Esophagus squamous epithelium (tissue), 4 donors: ENCODE measurements at regions not wholly inside any gene's neighbourhood (a gene's known extent, or its start where the extent isn't known, plus 50 kb on each side); places are given as distances from the start of the nearest gene placed in this dataset.

Experiments
- POLR2A ChIP-seq, 4 donors: fragments of 450-650 bp; IDR thresholded peaks; one replicate each; pipeline ENCODE4 v1.6.1; 2017; ENCODE audit warnings: antibody characterized with exemption in 4 of 4, mild to moderate bottlenecking in 4 of 4, moderate library complexity in 3 of 4
- TF ChIP-seq, protein P1 (sequence below), 6 experiments: fragments of 450-650 bp in 4 of 6; fragments of 200-600 bp in 2 of 6; sonication (generic) in 2 of 6; IDR thresholded peaks; one replicate each; pipeline ENCODE4 v1.5.1; 2016 to 2019; ENCODE audit warnings: antibody characterized with exemption in 6 of 6, mild to moderate bottlenecking in 4 of 6, moderate library complexity in 4 of 6

DNA sequence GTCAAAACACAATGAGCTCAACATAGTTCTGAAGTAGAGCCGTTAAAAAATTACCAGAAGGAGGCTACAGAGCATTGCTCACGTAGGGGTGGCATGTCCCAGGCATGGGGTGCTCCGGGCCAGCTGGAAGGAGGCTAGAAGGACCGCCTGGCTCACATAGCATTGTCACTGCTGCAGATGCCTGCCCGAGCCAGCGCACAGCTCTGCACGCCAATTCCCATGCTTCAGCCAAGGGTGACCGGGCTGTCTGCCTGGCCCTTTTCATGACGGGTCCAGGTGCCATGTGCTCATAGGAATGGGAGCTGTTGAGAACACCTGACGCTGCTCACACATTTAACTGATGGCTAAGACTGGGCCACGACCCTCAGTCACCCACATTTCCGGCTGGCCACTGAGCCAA, 228.9 kb upstream of the FOXF1 start:
- TF ChIP-seq, protein P1, sequence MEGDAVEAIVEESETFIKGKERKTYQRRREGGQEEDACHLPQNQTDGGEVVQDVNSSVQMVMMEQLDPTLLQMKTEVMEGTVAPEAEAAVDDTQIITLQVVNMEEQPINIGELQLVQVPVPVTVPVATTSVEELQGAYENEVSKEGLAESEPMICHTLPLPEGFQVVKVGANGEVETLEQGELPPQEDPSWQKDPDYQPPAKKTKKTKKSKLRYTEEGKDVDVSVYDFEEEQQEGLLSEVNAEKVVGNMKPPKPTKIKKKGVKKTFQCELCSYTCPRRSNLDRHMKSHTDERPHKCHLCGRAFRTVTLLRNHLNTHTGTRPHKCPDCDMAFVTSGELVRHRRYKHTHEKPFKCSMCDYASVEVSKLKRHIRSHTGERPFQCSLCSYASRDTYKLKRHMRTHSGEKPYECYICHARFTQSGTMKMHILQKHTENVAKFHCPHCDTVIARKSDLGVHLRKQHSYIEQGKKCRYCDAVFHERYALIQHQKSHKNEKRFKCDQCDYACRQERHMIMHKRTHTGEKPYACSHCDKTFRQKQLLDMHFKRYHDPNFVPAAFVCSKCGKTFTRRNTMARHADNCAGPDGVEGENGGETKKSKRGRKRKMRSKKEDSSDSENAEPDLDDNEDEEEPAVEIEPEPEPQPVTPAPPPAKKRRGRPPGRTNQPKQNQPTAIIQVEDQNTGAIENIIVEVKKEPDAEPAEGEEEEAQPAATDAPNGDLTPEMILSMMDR (IDR thresholded peaks at IDR 0.05) = no peak
- no peak for TF ChIP-seq POLR2A (IDR thresholded peaks at IDR 0.05)
